Type B pancreatic cell (in vitro differentiated cells): ENCODE measurements at regions not wholly inside any gene's neighbourhood (a gene's known extent, or its start where the extent isn't known, plus 50 kb on each side); places are given as distances from the start of the nearest gene placed in this dataset.
"Not testable (repeated sequence)": the region's sequence is repeated elsewhere in the genome, so short reads cannot be mapped to it uniquely, and the experiment has no call there.

ENCODE experiments used
- DNase-seq: peaks from one replicate; pipeline ENCODE4 v3.0.0; 2021; ENCODE audit warnings: mixed read lengths; ENCODE audit not compliant: unreplicated experiment; ENCODE audit errors: extremely low spot score
- H3K27ac Mint-ChIP-seq: 2 replicates; pipeline ENCODE4 v1.8.0; 2021; ENCODE audit warnings: mild to moderate bottlenecking, mixed read lengths
- H3K27me3 Mint-ChIP-seq: 2 replicates; pipeline ENCODE4 v1.8.0; 2021; ENCODE audit warnings: mixed read lengths
- H3K36me3 Mint-ChIP-seq: 2 replicates; pipeline ENCODE4 v1.8.0; 2021; ENCODE audit warnings: mixed read lengths
- H3K4me1 Mint-ChIP-seq: one replicate; pipeline ENCODE4 v1.8.0; 2021; ENCODE audit warnings: mixed read lengths; ENCODE audit not compliant: unreplicated experiment
- H3K4me3 Mint-ChIP-seq: 2 replicates; pipeline ENCODE4 v1.8.0; 2021; ENCODE audit warnings: mild to moderate bottlenecking, mixed read lengths
- H3K9me3 Mint-ChIP-seq: 2 replicates; pipeline ENCODE4 v1.8.0; 2021; ENCODE audit warnings: mixed read lengths
- CTCF ChIP-seq: fragments of 200-600 bp; sonication (generic); conservative IDR thresholded peaks from 2 replicates; pipeline ENCODE4 v1.5.0; 2021; ENCODE audit warnings: antibody characterized with exemption, mild to moderate bottlenecking

GRCh38 chr13:21884965-21885567 lies 214.2 kb downstream of the FGF9 start:
- no peak for TF ChIP-seq CTCF
- peaks cover 13% of the 10 kb centered on the region for H3K9me3 Mint-ChIP-seq
- peaks cover 17% of the 10 kb centered on the region for H3K27me3 Mint-ChIP-seq
- no peak for DNase-seq
- no peaks in the 10 kb centered on the region for H3K4me1 Mint-ChIP-seq
- no peak overlapping the region for H3K4me3 Mint-ChIP-seq
- no peak overlapping the region for H3K27ac Mint-ChIP-seq
- no peaks in the 10 kb centered on the region for H3K36me3 Mint-ChIP-seq

- DNase-seq: no peak
- H3K36me3 Mint-ChIP-seq: no peaks in the 10 kb centered on the region
- no peaks in the 10 kb centered on the region for H3K4me1 Mint-ChIP-seq
- TF ChIP-seq CTCF: no peak
- H3K27me3 Mint-ChIP-seq: peaks cover 17% of the 10 kb centered on the region
- no peak overlapping the region for H3K4me3 Mint-ChIP-seq
- no peak overlapping the region for H3K27ac Mint-ChIP-seq
- peaks cover 13% of the 10 kb centered on the region for H3K9me3 Mint-ChIP-seq
These were observed 214.9 kb downstream of the FGF9 start for GRCh38 chr13:21885714-21886224.

GRCh38 chr13:21889651-21890050 lies 218.8 kb downstream of the FGF9 start:
- Mint-ChIP-seq H3K4me3 (no peak overlapping the region), H3K36me3 (no peaks in the 10 kb centered on the region), H3K27ac (no peak overlapping the region), H3K9me3 (peaks cover 4% of the 10 kb centered on the region), H3K4me1 (no peaks in the 10 kb centered on the region), H3K27me3 (peaks cover 14% of the 10 kb centered on the region)
- DNase-seq: no peak
- TF ChIP-seq CTCF: no peak

GRCh38 chr13:21890220-21890619 lies 219.3 kb downstream of the FGF9 start:
- H3K4me1 Mint-ChIP-seq, H3K27ac Mint-ChIP-seq, H3K36me3 Mint-ChIP-seq, DNase-seq, H3K4me3 Mint-ChIP-seq, H3K9me3 Mint-ChIP-seq: not testable (repeated sequence)
- peaks cover 18% of the 10 kb centered on the region for H3K27me3 Mint-ChIP-seq

GRCh38 chr13:21894091-21894490 lies 223.2 kb downstream of the FGF9 start:
- Mint-ChIP-seq H3K4me1 (peaks cover 20% of the 10 kb centered on the region), H3K9me3 (no peaks in the 10 kb centered on the region), H3K4me3 (no peak overlapping the region), H3K27me3 (peaks cover 10% of the 10 kb centered on the region), H3K27ac (no peak overlapping the region), H3K36me3 (no peaks in the 10 kb centered on the region)
- TF ChIP-seq CTCF: no peak
- no peak for DNase-seq

- peak overlapping the region; percentile 7 for H3K27ac Mint-ChIP-seq
- H3K4me1 Mint-ChIP-seq: peaks cover 20% of the 10 kb centered on the region
- DNase-seq: no peak
- H3K4me3 Mint-ChIP-seq: no peak overlapping the region
- TF ChIP-seq CTCF: no peak
- H3K36me3 Mint-ChIP-seq: no peaks in the 10 kb centered on the region
- H3K9me3 Mint-ChIP-seq: no peaks in the 10 kb centered on the region
- H3K27me3 Mint-ChIP-seq: peaks cover 10% of the 10 kb centered on the region
These were observed 224.1 kb downstream of the FGF9 start for GRCh38 chr13:21894703-21895699.
